Heart left ventricle (tissue), 16 donors: ENCODE measurements at regions not wholly inside any gene's neighbourhood (a gene's known extent, or its start where the extent isn't known, plus 50 kb on each side); places are given as distances from the start of the nearest gene placed in this dataset.

ENCODE experiments used
- ATAC-seq, 4 donors: fragments of 200-7000 bp; cut with Tn5 transposase; one replicate each; pipeline ENCODE4 v1.9.1; 2020 to 2022; ENCODE audit warnings: moderate library complexity in 4 of 4, mild to moderate bottlenecking in 3 of 4, moderate number of reproducible peaks in 1 of 4
- DNase-seq, 5 donors: peaks; one replicate each; pipeline ENCODE4 v3.0.0-alpha.2; 2020
- H3K27ac ChIP-seq, 12 donors: fragments of 200-600 bp; sonication (generic) in 4 of 12; one replicate each; pipeline versions ENCODE4 v1.5.0 to v1.8.0; 2016 to 2022; ENCODE audit warnings: mild to moderate bottlenecking in 2 of 12
- H3K27me3 ChIP-seq, 9 donors: fragments of 200-600 bp; sonication (generic) in 2 of 9; one replicate each; pipeline versions ENCODE4 v1.5.1 to v1.8.0; 2016 to 2022; ENCODE audit warnings: mild to moderate bottlenecking in 3 of 9
- H3K36me3 ChIP-seq, 9 donors: fragments of 200-600 bp; sonication (generic) in 2 of 9; one replicate each; pipeline versions ENCODE4 v1.5.0 to v1.8.0; 2018 to 2022; ENCODE audit warnings: mild to moderate bottlenecking in 2 of 9
- H3K4me1 ChIP-seq, 12 donors: fragments of 200-600 bp; sonication (generic) in 4 of 12; one replicate each; pipeline versions ENCODE4 v1.5.0 to v1.8.0; 2016 to 2022; ENCODE audit warnings: mild to moderate bottlenecking in 3 of 12
- H3K4me3 ChIP-seq, 12 donors: fragments of 200-600 bp; sonication (generic) in 4 of 12; one replicate each; pipeline versions ENCODE4 v1.5.0 to v1.8.0; 2017 to 2022; ENCODE audit warnings: mild to moderate bottlenecking in 9 of 12, moderate library complexity in 4 of 12
- H3K9me3 ChIP-seq, 12 donors: fragments of 200-600 bp; sonication (generic) in 4 of 12; one replicate each; pipeline versions ENCODE4 v1.5.0 to v1.8.0; 2016 to 2022; ENCODE audit warnings: mild to moderate bottlenecking in 1 of 12
- POLR2A ChIP-seq, 2 donors: fragments of 450-650 bp; IDR thresholded peaks; one replicate each; pipeline ENCODE4 v1.6.1; 2017; ENCODE audit warnings: antibody characterized with exemption in 2 of 2, mild to moderate bottlenecking in 2 of 2, moderate library complexity in 2 of 2
- WGBS, 4 donors: extraction: QIAGEN DNeasy Blood & Tissue Kit in 2 of 4; methylation state at CpG; one replicate each; pipeline versions ENCODE4 v1.1.5 to v1.1.7; 2013 to 2018; 5-methylcytosine and 5-hydroxymethylcytosine counted together
- intact Hi-C, 10 donors: fragments of 100-400 bp; cut with DNase I; formaldehyde crosslinking; loops; one replicate each; pipeline versions ENCODE4 v1.11.1 to v1.14.2; 2022
- TF ChIP-seq, protein P1 (sequence below), 12 donors: fragments of 200-600 bp; sonication (generic) in 4 of 12; IDR thresholded peaks; one replicate each; pipeline versions ENCODE4 v1.5.0 to v1.8.0; 2018 to 2022; ENCODE audit warnings: antibody characterized with exemption in 12 of 12, mild to moderate bottlenecking in 5 of 12
- donor health status: ischemic (EF 13 %, LVEDD 7.1; RV severe dilation, severe dysfunction).
- donor health status: healthy with polysubstance abuse.
- donor health status: DM: no; HTN: yes; CAD: no.
- donor health status: DM: no; HTN: no; CAD: no.
- donor health status: ischemic (EF 25% LVEDD 6.9; RV normal size, moderate dysfunction).
- donor health status: ischemic (EF 25% LVEDD 5.7; RV mildly dilated, moderate dysfunction).
- donor health status: healthy.
- donor health status: DM: yes; HTN: yes; CAD: no.
- donor health status: ischemic (EF 35%, LVEDD 5.7; RV mildly dilated, moderate dysfunction).
- donor health status: nonischemic (EF 11% LVEDD 7.7; RV severe dilation, severe dysfunction).
- donor health status: DM: yes; HTN: yes; CAD: no.
- donor health status: PGD.
- donor health status: ischemic (EF 29% LVEDD 5.4; RV normal size, mild dysfunction).
- donor health status: nonischemic (EF 23%, LVEDD 6.1; RV moderate dilation, normal function).

DNA sequence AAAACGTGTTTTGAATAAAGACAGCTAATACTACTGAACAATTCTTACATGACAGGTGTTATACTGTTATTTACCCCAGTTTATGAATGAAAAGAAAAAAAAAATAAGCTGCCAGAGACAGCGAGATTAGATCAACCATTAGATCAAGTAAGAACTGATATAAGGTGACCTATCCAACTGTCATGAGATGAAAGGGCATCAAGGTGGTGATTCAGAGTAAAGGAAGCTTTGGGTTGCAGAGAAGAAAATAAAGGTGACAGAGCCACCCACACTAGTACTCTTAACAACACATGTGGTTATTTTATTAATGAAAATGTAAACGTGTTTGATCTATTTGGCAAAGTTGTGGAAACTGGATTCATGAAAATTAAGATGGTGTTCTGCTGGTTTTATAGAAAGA, 435.2 kb downstream of the GABRG2 start:
- intact Hi-C loops, result no loop called here
- Histone ChIP-seq H3K4me3 (no peak overlapping the region), H3K27ac (no peak overlapping the region), H3K27me3 (no peaks in the 10 kb centered on the region), H3K36me3 (no peaks in the 10 kb centered on the region), H3K9me3 (peaks cover 0 to 6% (median 0%) of the 10 kb centered on the region in 12 donors), H3K4me1 (no peaks in the 10 kb centered on the region)
- 62 to 71% (median 66%) methylated on average over 3 of the region's 3 CpGs for WGBS, 4 donors
- ATAC-seq, result no peak
- no peak for TF ChIP-seq POLR2A (IDR thresholded peaks at IDR 0.05)
- TF ChIP-seq, protein P1, sequence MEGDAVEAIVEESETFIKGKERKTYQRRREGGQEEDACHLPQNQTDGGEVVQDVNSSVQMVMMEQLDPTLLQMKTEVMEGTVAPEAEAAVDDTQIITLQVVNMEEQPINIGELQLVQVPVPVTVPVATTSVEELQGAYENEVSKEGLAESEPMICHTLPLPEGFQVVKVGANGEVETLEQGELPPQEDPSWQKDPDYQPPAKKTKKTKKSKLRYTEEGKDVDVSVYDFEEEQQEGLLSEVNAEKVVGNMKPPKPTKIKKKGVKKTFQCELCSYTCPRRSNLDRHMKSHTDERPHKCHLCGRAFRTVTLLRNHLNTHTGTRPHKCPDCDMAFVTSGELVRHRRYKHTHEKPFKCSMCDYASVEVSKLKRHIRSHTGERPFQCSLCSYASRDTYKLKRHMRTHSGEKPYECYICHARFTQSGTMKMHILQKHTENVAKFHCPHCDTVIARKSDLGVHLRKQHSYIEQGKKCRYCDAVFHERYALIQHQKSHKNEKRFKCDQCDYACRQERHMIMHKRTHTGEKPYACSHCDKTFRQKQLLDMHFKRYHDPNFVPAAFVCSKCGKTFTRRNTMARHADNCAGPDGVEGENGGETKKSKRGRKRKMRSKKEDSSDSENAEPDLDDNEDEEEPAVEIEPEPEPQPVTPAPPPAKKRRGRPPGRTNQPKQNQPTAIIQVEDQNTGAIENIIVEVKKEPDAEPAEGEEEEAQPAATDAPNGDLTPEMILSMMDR (IDR thresholded peaks at IDR 0.05), result no peak
- DNase-seq, result no peak

DNA sequence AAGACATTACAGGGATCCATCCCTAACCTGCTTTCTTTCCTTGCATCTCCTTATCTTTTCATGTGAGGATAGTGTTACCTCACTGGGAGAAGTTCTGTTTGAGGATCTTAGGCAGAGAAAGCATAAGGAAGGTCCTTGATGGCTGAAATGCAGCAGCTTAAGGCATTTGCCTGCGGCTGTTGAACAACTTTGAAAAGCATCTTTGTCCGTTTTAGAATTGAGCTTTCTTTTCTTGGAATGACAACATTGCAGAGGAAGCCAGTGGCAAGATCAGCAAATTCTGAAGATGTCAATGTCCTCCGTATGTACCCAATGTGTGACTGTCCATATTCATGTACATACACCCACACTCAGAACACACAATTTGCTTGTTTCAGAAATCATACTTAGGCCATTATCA, 436.2 kb downstream of the GABRG2 start:
- no peak overlapping the region for H3K4me3 ChIP-seq
- no peak overlapping the region for H3K27ac ChIP-seq
- H3K4me1 ChIP-seq, result no peaks in the 10 kb centered on the region
- H3K36me3 ChIP-seq, result no peaks in the 10 kb centered on the region
- DNase-seq (no peak), ATAC-seq (no peak)
- TF ChIP-seq, protein P1 (IDR thresholded peaks at IDR 0.05), result no peak
- no peak for TF ChIP-seq POLR2A (IDR thresholded peaks at IDR 0.05)
- H3K27me3 ChIP-seq, result no peaks in the 10 kb centered on the region
- 62 to 76% (median 73%) methylated on average over 3 of the region's 3 CpGs for WGBS, 4 donors
- intact Hi-C loops, result no loop called here
- peaks cover 0 to 6% (median 0%) of the 10 kb centered on the region in 12 donors for H3K9me3 ChIP-seq

DNA sequence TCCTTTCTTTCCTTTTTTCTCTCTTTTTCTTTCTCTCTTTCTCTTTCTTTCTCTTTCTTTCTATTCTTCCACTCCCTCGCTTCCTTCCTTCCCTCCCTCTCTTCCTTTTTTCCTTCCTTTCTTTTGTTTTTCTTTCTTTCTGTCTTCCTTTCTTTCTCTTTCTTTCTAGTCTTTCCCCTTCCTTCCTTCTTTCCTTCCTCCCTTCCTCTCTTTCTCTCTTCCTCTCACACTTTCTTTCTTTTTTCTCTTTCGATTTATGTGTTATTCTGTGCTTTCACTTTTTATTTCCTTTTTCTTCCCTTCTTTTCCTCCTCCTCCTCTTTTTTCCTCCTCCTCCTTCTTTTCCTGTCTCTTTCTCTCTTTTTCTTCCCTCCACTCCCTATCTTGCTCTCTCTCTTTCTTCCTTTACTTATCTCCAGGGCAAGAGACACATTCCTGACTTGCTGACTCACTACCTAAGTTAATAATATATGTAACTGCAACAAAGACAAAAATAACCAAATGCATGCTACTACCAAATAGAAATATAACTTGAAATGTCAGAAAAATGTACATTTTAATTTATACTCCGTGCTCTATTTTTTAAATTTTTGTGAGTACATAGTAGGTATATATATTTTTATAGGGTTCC, 445.5 kb downstream of the GABRG2 start:
- Histone ChIP-seq H3K4me3 (no peak overlapping the region), H3K27me3 (no peaks in the 10 kb centered on the region), H3K4me1 (no peaks in the 10 kb centered on the region), H3K27ac (no peak overlapping the region), H3K9me3 (peaks cover 0 to 24% (median 6%) of the 10 kb centered on the region in 12 donors), H3K36me3 (no peaks in the 10 kb centered on the region)
- intact Hi-C loops, result no loop called here
- WGBS, 4 donors, result 71 to 77% (median 76%) methylated on average over 3 of the region's 3 CpGs
- TF ChIP-seq, protein P1 (IDR thresholded peaks at IDR 0.05), result no peak
- TF ChIP-seq POLR2A (IDR thresholded peaks at IDR 0.05), result no peak
- ATAC-seq (no peak), DNase-seq (no peak)

DNA sequence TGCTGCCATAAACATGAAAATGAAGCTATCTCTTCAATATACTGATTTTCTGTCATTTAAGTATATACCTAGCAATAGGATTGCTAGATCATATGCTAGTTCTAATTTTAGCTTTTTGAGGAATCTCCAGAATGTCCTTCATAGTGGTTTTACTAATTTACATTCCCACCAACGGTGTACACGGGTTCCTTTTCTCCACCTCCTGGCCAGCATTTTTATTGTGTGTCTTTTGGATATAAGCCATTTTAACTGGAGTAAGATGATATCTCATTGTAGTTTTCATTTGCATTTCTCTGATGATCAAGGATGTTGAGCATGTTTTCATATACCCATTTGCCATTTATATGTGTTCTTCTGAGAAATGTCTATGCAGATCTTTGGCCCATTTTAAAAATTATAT, 446.5 kb downstream of the GABRG2 start:
- DNase-seq, result no peak
- no peak for TF ChIP-seq POLR2A (IDR thresholded peaks at IDR 0.05)
- TF ChIP-seq, protein P1 (IDR thresholded peaks at IDR 0.05), result no peak
- H3K36me3 ChIP-seq, result no peaks in the 10 kb centered on the region
- peaks cover 0 to 27% (median 6%) of the 10 kb centered on the region in 12 donors for H3K9me3 ChIP-seq
- no peaks in the 10 kb centered on the region for H3K4me1 ChIP-seq
- no peak overlapping the region for H3K27ac ChIP-seq
- H3K27me3 ChIP-seq, result no peaks in the 10 kb centered on the region
- no peak overlapping the region for H3K4me3 ChIP-seq
- 61 to 75% (median 65%) methylated on average over 2 of the region's 2 CpGs for WGBS, 4 donors
- intact Hi-C loops, result no loop called here
- no peak for ATAC-seq
